GM12878 (cell line): ENCODE measurements at regions not wholly inside any gene's neighbourhood (a gene's known extent, or its start where the extent isn't known, plus 50 kb on each side); places are given as distances from the start of the nearest gene placed in this dataset.

ENCODE experiments used
- ATAC-seq: fragments of 200-7000 bp; cut with Tn5 transposase; 3 replicates; pipeline ENCODE4 v1.9.1; 2020; ENCODE audit warnings: mild to moderate bottlenecking, moderate library complexity
- BruUV-seq: library from RNA; stranded (reverse); fragments of 400-500 nt; replicated peaks from 2 replicates; lab custom pipeline; 2021; lab: Mats Ljungman, UMichigan
- CTCF ChIA-PET: fragments of 300-600 bp; sonication (Branson Sonifier 250); formaldehyde crosslinking; extraction: SDS; loops from one replicate; lab custom pipeline; 2021; ENCODE audit warnings: inconsistent platforms; lab: Yijun Ruan, JAX
- POLR2A ChIA-PET: fragments of 350-600 bp; formaldehyde crosslinking; extraction: SDS; loops from one replicate; lab custom pipeline; 2021; ENCODE audit warnings: inconsistent platforms; lab: Charles Lee
- RAD21 ChIA-PET: fragments of 300-600 bp; sonication (Branson Sonifier 250); formaldehyde crosslinking; loops from one replicate; lab custom pipeline; 2023; ENCODE audit warnings: antibody characterized with exemption; ENCODE audit not compliant: unreplicated experiment; lab: Charles Lee
- SMC1A ChIA-PET: fragments of 300-600 bp; sonication (Branson Sonifier 250); formaldehyde crosslinking; loops from one replicate; lab custom pipeline; 2023; ENCODE audit not compliant: unreplicated experiment, uncharacterized antibody; lab: Charles Lee
- DNase-seq: peaks from one replicate; pipeline ENCODE4 v3.0.0-alpha.2; 2011; ENCODE audit warnings: low read depth, low spot score
- FAIRE-seq: peaks from 3 replicates; lab custom pipeline; 2011; peaks lifted over from hg19 to GRCh38; lab: Jason Lieb, UNC
- H2AFZ ChIP-seq: 2 replicates; pipeline ENCODE4 v1.6.0; 2011; ENCODE audit warnings: low read depth, low read length, control low read depth; ENCODE audit not compliant: control insufficient read depth
- H3K27ac ChIP-seq: 2 replicates; pipeline ENCODE4 v1.5.1; 2011; ENCODE audit warnings: control low read depth; ENCODE audit not compliant: control insufficient read depth, insufficient read depth
- H3K27me3 ChIP-seq, 2 experiments: replicated peaks in 1 of 2; 2 replicates each; pipeline versions ENCODE4 v1.6.0 to v1.6.1; 2011; ENCODE audit warnings: low read length in 1 of 2; ENCODE audit not compliant: control insufficient read depth in 2 of 2, insufficient read depth in 2 of 2
- H3K36me3 ChIP-seq, 2 experiments: 2 replicates each; pipeline ENCODE4 v1.5.1; 2011; ENCODE audit warnings: low read length in 1 of 2; ENCODE audit not compliant: control insufficient read depth in 2 of 2, insufficient read depth in 2 of 2
- H3K4me1 ChIP-seq: 2 replicates; pipeline ENCODE4 v1.6.1; 2011; ENCODE audit warnings: mild to moderate bottlenecking, low read length, moderate library complexity, mixed read lengths; ENCODE audit not compliant: control insufficient read depth, insufficient read depth
- H3K4me2 ChIP-seq: 2 replicates; pipeline ENCODE4 v1.6.0; 2011; ENCODE audit warnings: control low read depth; ENCODE audit not compliant: control insufficient read depth, insufficient read depth
- H3K4me3 ChIP-seq: fragments of 200-600 bp; sonication (generic); 2 replicates; pipeline ENCODE4 v1.5.1; 2016
- H3K79me2 ChIP-seq: 2 replicates; pipeline ENCODE4 v1.6.0; 2011; ENCODE audit warnings: low read length; ENCODE audit not compliant: control insufficient read depth, insufficient read depth
- H3K9ac ChIP-seq: 2 replicates; pipeline ENCODE4 v1.8.0; 2011; ENCODE audit warnings: low read length, control low read depth, mixed read lengths; ENCODE audit not compliant: control insufficient read depth, insufficient read depth
- H3K9me3 ChIP-seq: replicated peaks from 3 replicates; pipeline ENCODE4 v1.5.1; 2011; ENCODE audit warnings: mild to moderate bottlenecking, low read length; ENCODE audit not compliant: control insufficient read depth, insufficient read depth
- H4K20me1 ChIP-seq: 2 replicates; pipeline ENCODE4 v1.6.0; 2011; ENCODE audit not compliant: control insufficient read depth, insufficient read depth
- ATF3 ChIP-seq: IDR thresholded peaks from 2 replicates; pipeline ENCODE4 v1.6.1; 2011; ENCODE audit warnings: low read depth, mild to moderate bottlenecking, low read length, moderate library complexity, borderline replicate concordance; ENCODE audit errors: extremely low read depth
- ESRRA ChIP-seq: IDR thresholded peaks from 2 replicates; pipeline ENCODE4 v1.6.1; 2012; ENCODE audit warnings: mild to moderate bottlenecking, low read length, improper control_type of control experiment
- FOXK2 ChIP-seq: fragments of 450-650 bp; IDR thresholded peaks from 2 replicates; pipeline ENCODE4 v1.6.1; 2017; ENCODE audit warnings: mild to moderate bottlenecking, moderate library complexity
- HCFC1 ChIP-seq: fragments of 150-350 bp; IDR thresholded peaks from 2 replicates; pipeline ENCODE4 v1.6.1; 2014; ENCODE audit warnings: low read length
- HDAC2 ChIP-seq: fragments of 200-600 bp; sonication (generic); IDR thresholded peaks from 2 replicates; pipeline ENCODE4 v1.6.1; 2017
- NFIC ChIP-seq: IDR thresholded peaks from 2 replicates; pipeline ENCODE4 v1.6.1; 2012; ENCODE audit warnings: low read depth, mild to moderate bottlenecking, inconsistent platforms, low read length, moderate library complexity
- NR2C2 ChIP-seq: IDR thresholded peaks from 2 replicates; pipeline ENCODE4 v1.6.1; 2011; ENCODE audit warnings: borderline replicate concordance, low read depth; ENCODE audit not compliant: control insufficient read depth, insufficient read length
- POU2F2 ChIP-seq: IDR thresholded peaks from 3 replicates; pipeline ENCODE4 v1.6.1; 2011; ENCODE audit warnings: low read depth, mild to moderate bottlenecking, low read length, borderline replicate concordance
- RAD21 ChIP-seq: IDR thresholded peaks from 2 replicates; pipeline ENCODE4 v1.6.1; 2011; ENCODE audit warnings: mild to moderate bottlenecking, low read depth, low read length, moderate library complexity; ENCODE audit not compliant: insufficient read depth
- RELB ChIP-seq: fragments of 450-650 bp; IDR thresholded peaks from 2 replicates; pipeline ENCODE4 v1.6.1; 2017; ENCODE audit warnings: low read depth, mild to moderate bottlenecking, moderate library complexity
- SKIL ChIP-seq: fragments of 450-650 bp; IDR thresholded peaks from 2 replicates; pipeline ENCODE4 v1.6.1; 2017; ENCODE audit warnings: mild to moderate bottlenecking, low read depth, inconsistent platforms; ENCODE audit not compliant: poor library complexity, severe bottlenecking
- SMARCA5 ChIP-seq: fragments of 450-650 bp; IDR thresholded peaks from 2 replicates; pipeline ENCODE4 v1.6.1; 2017; ENCODE audit warnings: mild to moderate bottlenecking
- TBL1XR1 ChIP-seq: IDR thresholded peaks from 2 replicates; pipeline ENCODE4 v1.6.1; 2012; ENCODE audit warnings: low read depth, low read length, improper control_type of control experiment
- WGBS: methylation state at CpG from one replicate; pipeline ENCODE4 v1.1.6; 2016; ENCODE audit warnings: low lambda C conversion rate; ENCODE audit not compliant: insufficient replicate concordance, insufficient coverage; ENCODE audit errors: missing lambda C conversion rate; 5-methylcytosine and 5-hydroxymethylcytosine counted together
- in situ Hi-C: fragments of 300-500 bp; cut with MboI; formaldehyde crosslinking; loops from 9 replicates; pipeline ENCODE4 v1.14.3; 2018; ENCODE audit warnings: mixed read lengths
- intact Hi-C: fragments of 100-400 bp; cut with micrococcal nuclease; formaldehyde crosslinking; loops from one replicate; pipeline ENCODE4 v1.14.2; 2022; ENCODE audit not compliant: unreplicated experiment

- TF ChIP-seq RAD21 (no peak), RELB (no peak), ESRRA (no peak)
These were observed 136.9 kb downstream of the BTBD3 start (continued) for GRCh38 chr20:12054556-12054955.

GRCh38 chr20:12055161-12055560 lies 137.5 kb downstream of the BTBD3 start:
- Histone ChIP-seq H3K9me3 (no peaks in the 10 kb centered on the region; the same call in 2 of the 3 replicates), H3K9ac (no peak overlapping the region), H3K4me3 (no peak overlapping the region), H3K79me2 (no peaks in the 10 kb centered on the region), H3K4me2 (no peak overlapping the region), H2AFZ (no peak overlapping the region), H3K27me3 (no peaks in the 10 kb centered on the region), H3K4me1 (no peaks in the 10 kb centered on the region), H3K27ac (no peak overlapping the region), H4K20me1 (no peaks in the 10 kb centered on the region), H3K36me3 (no peaks in the 10 kb centered on the region)
- in situ Hi-C loops (no loop called here), intact Hi-C loops (no loop called here)
- ChIA-PET RAD21 (interaction anchor here (0.7 kb wide), 1 partner anchor 12 kb away, joined by 3 read pairs; no protein-coding TSS in a partner anchor), POLR2A (interaction anchor here (0.6 to 0.7 kb wide), 2 partner anchors 29 to 174 kb away, joined by 3 to 4 read pairs; no protein-coding TSS in a partner anchor), SMC1A (interaction anchor here (0.5 to 1.0 kb wide), 2 partner anchors 35 to 47 kb away, joined by 3 read pairs; no protein-coding TSS in a partner anchor), CTCF (interaction anchor here (1.1 kb wide), 1 partner anchor 43 kb away, joined by 4 read pairs; no protein-coding TSS in a partner anchor)
- 14% methylated on average over 3 of the region's 3 CpGs for WGBS
- TF ChIP-seq POU2F2 (no peak), ATF3 (no peak), SMARCA5 (no peak), SKIL (no peak), NFIC (no peak), FOXK2 (no peak), TBL1XR1 (no peak), HCFC1 (no peak), NR2C2 (no peak), HDAC2 (no peak), RAD21 (no peak)
- DNase-seq (no peak), FAIRE-seq (no peak), ATAC-seq (no peak)
- BruUV-seq, result no TSS peak
